SK-N-MC (cell line): ENCODE measurements at regions not wholly inside any gene's neighbourhood (a gene's known extent, or its start where the extent isn't known, plus 50 kb on each side); places are given as distances from the start of the nearest gene placed in this dataset.

Experiments
- EZH2 ChIP-seq: fragments of 200-600 bp; sonication (generic); IDR thresholded peaks from one replicate; pipeline ENCODE4 v1.6.1; 2017; ENCODE audit warnings: antibody characterized with exemption
- FOXP2 ChIP-seq: optimal IDR thresholded peaks from 2 replicates; pipeline ENCODE3; 2011; ENCODE audit warnings: mild to moderate bottlenecking, moderate library complexity; ENCODE audit not compliant: insufficient read depth; ENCODE audit errors: extremely low read length, control extremely low read depth
- POLR2AphosphoS5 ChIP-seq: IDR thresholded peaks from 2 replicates; pipeline ENCODE4 v1.6.1; 2012; ENCODE audit warnings: mild to moderate bottlenecking, low read depth, low read length, borderline replicate concordance

DNA sequence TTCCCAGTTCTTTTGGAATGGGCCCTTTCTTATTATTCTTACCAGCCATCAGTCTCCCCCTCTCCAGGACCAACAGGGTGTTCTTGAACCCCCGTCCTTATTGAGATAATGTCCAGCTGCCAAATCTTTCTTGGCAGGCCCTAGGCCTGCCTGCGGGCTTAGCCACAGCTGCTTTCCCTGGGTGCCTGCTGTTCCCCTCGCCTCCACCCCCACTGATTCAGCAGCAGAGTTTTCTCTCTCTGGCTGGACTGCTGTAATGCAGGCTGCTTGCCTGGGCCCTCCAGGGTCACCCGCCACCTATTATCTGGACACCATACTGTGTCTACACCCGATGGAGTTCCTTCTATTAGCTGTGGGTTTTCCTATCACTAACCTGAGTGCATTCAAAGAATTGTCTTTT, 395.4 kb upstream of the ATP5MC3 start:
- TF ChIP-seq POLR2AphosphoS5 (no peak), EZH2 (no peak), FOXP2 (no peak)
